GM20000 (cell line): ENCODE measurements at regions not wholly inside any gene's neighbourhood (a gene's known extent, or its start where the extent isn't known, plus 50 kb on each side); places are given as distances from the start of the nearest gene placed in this dataset.
"Not testable (repeated sequence)": the region's sequence is repeated elsewhere in the genome, so short reads cannot be mapped to it uniquely, and the experiment has no call there.

ENCODE experiments used
- DNase-seq: peaks from one replicate; pipeline ENCODE4 v3.0.0; 2012; ENCODE audit warnings: low spot score
- CTCF ChIP-seq: IDR thresholded peaks from 2 replicates; pipeline ENCODE4 v1.5.1; 2012; ENCODE audit warnings: mild to moderate bottlenecking, control low read depth; ENCODE audit errors: extremely low read depth, missing control alignments

DNA sequence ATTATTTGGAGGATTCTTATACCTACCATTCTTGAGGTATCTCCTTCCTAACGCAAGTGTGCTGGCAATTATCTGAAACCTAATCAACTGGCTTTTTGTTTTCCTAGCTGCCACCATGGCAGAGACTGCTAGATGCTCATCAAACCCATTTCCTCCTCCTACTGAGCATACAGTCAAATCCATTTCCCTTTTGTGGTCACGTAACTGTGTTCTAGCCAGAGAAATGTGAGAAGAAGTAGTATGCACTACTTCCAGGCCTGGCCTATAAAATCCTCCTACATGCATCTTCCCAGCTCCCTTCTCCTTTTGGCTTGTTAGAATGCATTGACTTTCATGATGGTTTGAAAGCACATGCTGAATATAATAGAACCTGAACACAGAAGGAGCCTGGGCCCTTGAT, 494.1 kb upstream of the MEIS1 start:
- DNase-seq = no peak
- no peak for TF ChIP-seq CTCF

GRCh38 chr2:65939687-65940086, 495.2 kb upstream of the MEIS1 start:
- DNase-seq = no peak
- no peak for TF ChIP-seq CTCF

- TF ChIP-seq CTCF = no peak
- no peak for DNase-seq
Observed at GRCh38 chr2:65937379-65938160, 497.4 kb upstream of the MEIS1 start.

- DNase-seq = no peak
- no peak for TF ChIP-seq CTCF
Observed at GRCh38 chr2:65934992-65935629, 499.8 kb upstream of the MEIS1 start.

GRCh38 chr2:65932571-65932970, 500.2 kb upstream of the SPRED2 start:
- no peak for DNase-seq
- TF ChIP-seq CTCF = no peak

DNA sequence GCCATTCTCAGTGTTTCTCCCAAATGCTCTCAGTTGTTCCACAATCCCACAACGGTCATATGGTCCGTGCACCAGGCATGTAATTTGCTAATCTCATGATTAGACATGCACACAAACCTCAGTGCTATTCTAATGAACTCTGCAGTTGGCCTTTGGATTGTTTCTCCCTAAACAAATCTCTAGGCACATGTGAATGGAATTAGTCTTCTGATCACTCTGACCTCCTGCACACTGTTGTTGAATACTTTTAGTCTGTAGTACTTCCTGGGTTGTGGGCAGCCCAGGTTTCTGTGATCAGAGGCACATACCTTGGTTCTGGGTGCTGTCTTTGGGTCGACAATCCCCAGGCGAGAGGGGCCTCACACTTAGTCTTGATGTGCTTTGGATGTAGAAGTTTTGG, 498.7 kb upstream of the SPRED2 start:
- DNase-seq = no peak
- TF ChIP-seq CTCF = no peak

GRCh38 chr2:65930259-65930658, 497.9 kb upstream of the SPRED2 start:
- no peak for DNase-seq
- TF ChIP-seq CTCF = no peak

DNA sequence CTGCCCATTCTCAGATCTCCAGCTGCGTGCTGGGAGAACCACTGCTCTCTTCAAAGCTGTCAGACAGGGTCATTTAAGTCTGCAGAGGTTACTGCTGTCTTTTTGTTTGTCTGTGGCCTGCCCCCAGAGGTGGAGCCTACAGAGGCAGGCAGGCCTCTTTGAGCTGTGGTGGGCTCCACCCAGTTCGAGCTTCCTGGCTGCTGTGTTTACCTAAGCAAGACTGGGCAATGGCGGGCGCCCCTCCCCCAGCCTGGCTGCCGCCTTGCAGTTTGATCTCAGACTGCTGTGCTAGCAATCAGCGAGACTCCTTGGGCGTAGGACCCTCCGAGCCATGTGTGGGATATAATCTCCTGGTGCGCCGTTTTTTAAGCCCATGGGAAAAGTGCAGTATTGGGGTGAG, 497.3 kb upstream of the SPRED2 start:
- DNase-seq = not testable (repeated sequence)
